ENCODE measurements at regions not wholly inside any gene's neighbourhood (a gene's known extent, or its start where the extent isn't known, plus 50 kb on each side); places are given as distances from the start of the nearest gene placed in this dataset.
"Not testable (repeated sequence)": the region's sequence is repeated elsewhere in the genome, so short reads cannot be mapped to it uniquely, and the experiment has no call there.

DNA sequence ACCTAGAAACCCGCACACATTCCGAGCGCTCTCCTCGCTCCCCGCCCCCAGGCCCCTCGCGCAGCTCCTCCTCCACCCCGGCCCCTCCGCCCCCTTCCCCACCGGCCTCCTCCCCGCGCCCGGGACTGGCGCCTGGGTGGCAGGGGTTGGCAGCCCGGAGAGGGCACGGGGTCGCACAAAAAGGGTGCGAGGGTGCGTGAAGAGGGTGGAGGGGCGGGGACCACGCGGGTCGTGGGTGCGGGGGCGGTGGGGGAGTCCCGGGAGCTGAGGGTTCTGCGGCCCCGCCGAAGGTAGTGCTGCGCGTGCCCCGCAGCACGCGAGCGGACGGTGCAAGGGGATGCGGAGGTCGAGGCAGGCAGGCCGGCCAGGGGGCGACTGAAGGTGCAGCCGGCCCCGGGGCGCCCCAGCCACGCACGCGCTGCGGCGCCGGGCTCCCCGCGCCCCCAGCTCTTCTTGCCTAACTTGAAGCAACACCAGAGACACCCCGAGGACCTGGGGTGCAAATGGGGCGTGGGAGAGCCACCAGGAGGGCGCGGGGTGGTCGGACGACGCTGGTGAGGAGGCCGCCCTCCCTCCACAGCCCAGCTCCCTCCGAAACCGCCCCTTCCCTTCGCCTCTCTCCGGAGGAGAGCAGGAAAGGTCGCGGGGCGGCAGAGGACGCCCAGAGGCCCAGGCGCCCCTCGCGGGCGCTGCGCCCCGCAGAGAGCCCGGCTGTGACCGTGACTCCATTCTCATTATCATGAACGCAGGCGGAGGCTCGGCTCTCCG is 174.7 kb downstream of the ATP6V0E2 start:
- TF ChIP-seq YY1 (IDR thresholded peaks at IDR 0.05; ENCODE audit: insufficient read depth, insufficient read length); SUZ12 (IDR thresholded peaks at IDR 0.05; ENCODE audit: extremely low read depth, insufficient read depth, insufficient read length): not testable (repeated sequence)
